GM10266 (cell line): ENCODE measurements at regions not wholly inside any gene's neighbourhood (a gene's known extent, or its start where the extent isn't known, plus 50 kb on each side); places are given as distances from the start of the nearest gene placed in this dataset.

Experiments
- DNase-seq: peaks from one replicate; pipeline ENCODE4 v3.0.0; 2012; ENCODE audit errors: extremely low spot score
- CTCF ChIP-seq: IDR thresholded peaks from 2 replicates; pipeline ENCODE4 v1.5.1; 2012; ENCODE audit warnings: mild to moderate bottlenecking, low read depth; ENCODE audit not compliant: control insufficient read depth, insufficient read depth; ENCODE audit errors: missing control alignments

GRCh38 chr5:3844266-3844665 lies 248.6 kb downstream of the IRX1 start:
- no peak for DNase-seq
- no peak for TF ChIP-seq CTCF

- TF ChIP-seq CTCF, result no peak
- no peak for DNase-seq
Measured at GRCh38 chr5:3845230-3845629, 249.6 kb downstream of the IRX1 start.

GRCh38 chr5:3852161-3852916 lies 256.7 kb downstream of the IRX1 start:
- no peak for TF ChIP-seq CTCF
- no peak for DNase-seq

- DNase-seq, result no peak
- TF ChIP-seq CTCF, result no peak
Measured at GRCh38 chr5:3853362-3853761, 257.7 kb downstream of the IRX1 start.

- no peak for TF ChIP-seq CTCF
- no peak for DNase-seq
Measured at GRCh38 chr5:3854188-3854821, 258.7 kb downstream of the IRX1 start.

- no peak for TF ChIP-seq CTCF
- no peak for DNase-seq
Measured at GRCh38 chr5:3856036-3856435, 260.4 kb downstream of the IRX1 start.

- no peak for DNase-seq
- no peak for TF ChIP-seq CTCF
Measured at GRCh38 chr5:3858524-3858923, 262.9 kb downstream of the IRX1 start.
